MM.1S (cell line): ENCODE measurements at regions not wholly inside any gene's neighbourhood (a gene's known extent, or its start where the extent isn't known, plus 50 kb on each side); places are given as distances from the start of the nearest gene placed in this dataset.

Source experiments
- EZH2 ChIP-seq: fragments of 300-600 bp; sonication (generic); optimal IDR thresholded peaks from 2 replicates; pipeline ENCODE3; 2017; ENCODE audit warnings: low read depth, mild to moderate bottlenecking, antibody characterized with exemption, low read length, mixed read lengths
- EZH2phosphoT487 ChIP-seq: fragments of 300-600 bp; sonication (generic); IDR thresholded peaks from 2 replicates; pipeline ENCODE4 v1.6.1; 2018; ENCODE audit warnings: antibody characterized with exemption, low read length
- TF ChIP-seq, protein P1 (sequence below): fragments of 300-600 bp; sonication (generic); IDR thresholded peaks from 2 replicates; pipeline ENCODE4 v1.5.1; 2016; ENCODE audit warnings: antibody characterized with exemption, low read length, mixed read lengths

DNA sequence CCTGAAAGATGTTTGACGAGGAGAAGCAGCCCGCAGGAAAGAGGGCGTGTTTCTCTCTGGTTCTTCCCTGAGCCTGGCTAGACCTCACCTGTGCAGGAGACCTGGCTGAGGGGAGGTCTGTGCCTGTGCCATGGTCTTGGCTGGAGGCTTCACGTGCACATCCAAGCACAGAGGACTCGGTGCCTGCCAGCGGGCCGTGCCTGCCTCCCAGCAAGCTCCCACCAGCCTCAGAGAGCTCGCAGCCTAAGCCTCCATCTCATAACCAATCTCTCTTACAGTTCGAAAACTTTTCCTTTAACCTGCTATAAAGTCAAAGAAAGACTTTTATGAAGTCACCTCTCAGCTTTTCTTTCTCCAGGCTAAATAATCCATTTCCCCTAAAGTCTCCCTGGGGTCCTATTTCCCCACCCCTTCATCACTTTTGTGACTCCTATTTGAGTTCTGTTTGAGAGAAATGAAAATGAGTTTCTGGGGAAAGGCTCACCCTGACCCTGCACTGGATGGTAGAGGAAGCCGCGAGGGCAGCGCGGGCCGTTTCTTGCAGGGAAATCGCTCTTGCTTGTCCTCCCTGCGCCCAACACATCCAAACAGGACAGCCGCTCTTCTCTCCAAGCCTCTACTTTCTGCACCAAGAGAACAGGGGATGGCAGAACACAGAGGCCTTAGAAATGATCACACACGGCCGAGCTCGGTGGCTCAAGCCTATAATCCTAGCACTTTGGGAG lies 521.0 kb downstream of the SOX11 start:
- no peak for TF ChIP-seq EZH2
- TF ChIP-seq EZH2phosphoT487, result no peak
- TF ChIP-seq, protein P1, sequence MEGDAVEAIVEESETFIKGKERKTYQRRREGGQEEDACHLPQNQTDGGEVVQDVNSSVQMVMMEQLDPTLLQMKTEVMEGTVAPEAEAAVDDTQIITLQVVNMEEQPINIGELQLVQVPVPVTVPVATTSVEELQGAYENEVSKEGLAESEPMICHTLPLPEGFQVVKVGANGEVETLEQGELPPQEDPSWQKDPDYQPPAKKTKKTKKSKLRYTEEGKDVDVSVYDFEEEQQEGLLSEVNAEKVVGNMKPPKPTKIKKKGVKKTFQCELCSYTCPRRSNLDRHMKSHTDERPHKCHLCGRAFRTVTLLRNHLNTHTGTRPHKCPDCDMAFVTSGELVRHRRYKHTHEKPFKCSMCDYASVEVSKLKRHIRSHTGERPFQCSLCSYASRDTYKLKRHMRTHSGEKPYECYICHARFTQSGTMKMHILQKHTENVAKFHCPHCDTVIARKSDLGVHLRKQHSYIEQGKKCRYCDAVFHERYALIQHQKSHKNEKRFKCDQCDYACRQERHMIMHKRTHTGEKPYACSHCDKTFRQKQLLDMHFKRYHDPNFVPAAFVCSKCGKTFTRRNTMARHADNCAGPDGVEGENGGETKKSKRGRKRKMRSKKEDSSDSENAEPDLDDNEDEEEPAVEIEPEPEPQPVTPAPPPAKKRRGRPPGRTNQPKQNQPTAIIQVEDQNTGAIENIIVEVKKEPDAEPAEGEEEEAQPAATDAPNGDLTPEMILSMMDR, result no peak
